ENCODE measurements at regions not wholly inside any gene's neighbourhood (a gene's known extent, or its start where the extent isn't known, plus 50 kb on each side); places are given as distances from the start of the nearest gene placed in this dataset.

DNA sequence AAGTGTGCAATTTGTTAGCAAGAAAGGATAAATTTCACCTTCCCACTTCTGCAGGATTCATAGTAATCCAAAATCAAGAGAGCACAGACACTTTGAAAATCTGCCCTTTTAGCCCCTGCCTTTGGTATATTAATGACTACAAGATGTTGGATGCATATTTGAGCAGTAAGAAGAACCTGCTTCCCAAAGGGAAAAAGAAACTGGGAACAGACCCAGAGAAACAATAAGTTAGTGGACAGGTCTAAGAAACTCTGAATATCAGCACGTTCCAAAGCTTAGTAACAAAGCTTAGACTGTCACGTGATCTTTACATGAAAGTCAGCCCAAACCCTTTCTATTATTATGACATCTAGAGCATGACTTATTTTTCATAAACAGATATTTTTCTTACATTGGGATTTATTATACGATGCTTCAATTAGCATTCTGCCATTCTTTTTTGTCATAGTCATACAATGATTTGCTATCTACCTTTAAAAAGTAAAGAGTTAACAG, 390.9 kb upstream of the ADGRL2 start:
- TF ChIP-seq, protein P1, sequence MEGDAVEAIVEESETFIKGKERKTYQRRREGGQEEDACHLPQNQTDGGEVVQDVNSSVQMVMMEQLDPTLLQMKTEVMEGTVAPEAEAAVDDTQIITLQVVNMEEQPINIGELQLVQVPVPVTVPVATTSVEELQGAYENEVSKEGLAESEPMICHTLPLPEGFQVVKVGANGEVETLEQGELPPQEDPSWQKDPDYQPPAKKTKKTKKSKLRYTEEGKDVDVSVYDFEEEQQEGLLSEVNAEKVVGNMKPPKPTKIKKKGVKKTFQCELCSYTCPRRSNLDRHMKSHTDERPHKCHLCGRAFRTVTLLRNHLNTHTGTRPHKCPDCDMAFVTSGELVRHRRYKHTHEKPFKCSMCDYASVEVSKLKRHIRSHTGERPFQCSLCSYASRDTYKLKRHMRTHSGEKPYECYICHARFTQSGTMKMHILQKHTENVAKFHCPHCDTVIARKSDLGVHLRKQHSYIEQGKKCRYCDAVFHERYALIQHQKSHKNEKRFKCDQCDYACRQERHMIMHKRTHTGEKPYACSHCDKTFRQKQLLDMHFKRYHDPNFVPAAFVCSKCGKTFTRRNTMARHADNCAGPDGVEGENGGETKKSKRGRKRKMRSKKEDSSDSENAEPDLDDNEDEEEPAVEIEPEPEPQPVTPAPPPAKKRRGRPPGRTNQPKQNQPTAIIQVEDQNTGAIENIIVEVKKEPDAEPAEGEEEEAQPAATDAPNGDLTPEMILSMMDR (conservative IDR thresholded peaks at IDR 0.05; ENCODE audit: low read depth, low read length): no peak
- no peak for TF ChIP-seq EZH2 (IDR thresholded peaks at IDR 0.05; ENCODE audit: borderline replicate concordance, low read depth, low read length, poor library complexity, severe bottlenecking)

All from A673 (cell line).